HG02759 (cell line): ENCODE measurements at regions not wholly inside any gene's neighbourhood (a gene's known extent, or its start where the extent isn't known, plus 50 kb on each side); places are given as distances from the start of the nearest gene placed in this dataset.
"Not testable (repeated sequence)": the region's sequence is repeated elsewhere in the genome, so short reads cannot be mapped to it uniquely, and the experiment has no call there.

Source experiments
- ATAC-seq: cut with Tn5 transposase; IDR thresholded peaks from one replicate; pipeline ENCODE4 v1.9.1; 2021; ENCODE audit warnings: mild to moderate bottlenecking, moderate library complexity; ENCODE audit not compliant: unreplicated experiment

GRCh38 chr1:101366513-101367215 lies 129.8 kb downstream of the S1PR1 start:
- no peak for ATAC-seq

DNA sequence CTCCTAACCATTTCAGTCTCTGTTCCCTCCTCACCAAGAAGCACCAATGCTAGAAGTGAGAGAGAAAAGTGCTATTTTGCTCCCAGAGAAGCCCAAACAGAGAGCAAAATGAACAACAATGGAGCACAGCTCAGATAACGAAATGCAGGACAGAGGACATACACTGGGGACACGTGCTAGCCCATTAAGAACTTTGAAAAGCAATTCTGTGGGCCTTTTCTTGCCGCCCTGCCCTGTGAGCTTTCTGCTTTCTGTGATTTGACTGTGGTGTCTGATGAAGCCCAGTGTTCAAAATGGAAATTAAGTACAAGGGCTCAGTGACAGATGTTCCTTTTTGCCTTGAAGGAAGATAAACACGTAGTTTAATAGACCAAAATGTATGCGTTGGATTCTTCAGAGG lies 130.8 kb downstream of the S1PR1 start:
- no peak for ATAC-seq

- ATAC-seq = no peak
Measured at GRCh38 chr1:101370488-101370887, 133.7 kb downstream of the S1PR1 start.

DNA sequence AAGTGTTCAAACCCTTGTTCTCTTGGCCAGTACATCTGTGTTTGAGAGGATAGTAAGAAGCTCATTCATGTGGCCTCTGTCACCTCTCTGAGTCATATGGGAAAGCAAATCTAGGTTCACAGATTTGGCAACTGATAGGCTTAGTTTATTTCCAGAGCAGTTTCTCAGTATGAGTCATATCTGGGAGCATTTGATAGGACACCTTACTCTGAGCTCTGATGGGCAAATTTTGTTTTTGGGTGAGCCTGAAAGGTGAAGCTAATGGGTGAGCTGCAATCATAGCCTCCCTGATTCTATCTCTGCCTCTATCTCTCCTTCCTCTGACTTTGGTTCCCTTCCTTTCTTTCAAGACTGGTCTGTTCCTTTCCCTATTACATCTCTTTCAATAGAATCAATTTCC lies 134.4 kb downstream of the S1PR1 start:
- peak; percentile 98 for ATAC-seq

- ATAC-seq = no peak
Measured at GRCh38 chr1:101373570-101373969, 136.8 kb downstream of the S1PR1 start.

DNA sequence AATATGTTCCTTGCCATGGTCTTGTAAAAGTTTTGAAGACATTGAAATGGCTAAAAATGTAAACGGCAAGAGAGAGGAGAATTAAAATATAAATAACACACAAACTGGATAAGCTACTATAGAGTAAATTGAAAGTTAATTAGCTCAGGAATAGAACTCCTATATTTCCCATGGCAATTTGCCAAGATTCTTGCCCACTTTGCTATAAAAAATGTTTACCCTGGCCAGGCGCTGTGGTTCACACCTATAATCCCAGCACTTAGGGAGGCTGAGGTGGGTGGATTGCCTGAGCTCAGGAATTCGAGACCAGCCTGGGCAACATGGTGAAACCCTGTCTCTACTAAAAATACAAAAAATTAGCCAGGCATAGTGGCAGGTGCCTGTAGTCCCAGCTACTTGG lies 138.6 kb downstream of the S1PR1 start:
- not testable (repeated sequence) for ATAC-seq

DNA sequence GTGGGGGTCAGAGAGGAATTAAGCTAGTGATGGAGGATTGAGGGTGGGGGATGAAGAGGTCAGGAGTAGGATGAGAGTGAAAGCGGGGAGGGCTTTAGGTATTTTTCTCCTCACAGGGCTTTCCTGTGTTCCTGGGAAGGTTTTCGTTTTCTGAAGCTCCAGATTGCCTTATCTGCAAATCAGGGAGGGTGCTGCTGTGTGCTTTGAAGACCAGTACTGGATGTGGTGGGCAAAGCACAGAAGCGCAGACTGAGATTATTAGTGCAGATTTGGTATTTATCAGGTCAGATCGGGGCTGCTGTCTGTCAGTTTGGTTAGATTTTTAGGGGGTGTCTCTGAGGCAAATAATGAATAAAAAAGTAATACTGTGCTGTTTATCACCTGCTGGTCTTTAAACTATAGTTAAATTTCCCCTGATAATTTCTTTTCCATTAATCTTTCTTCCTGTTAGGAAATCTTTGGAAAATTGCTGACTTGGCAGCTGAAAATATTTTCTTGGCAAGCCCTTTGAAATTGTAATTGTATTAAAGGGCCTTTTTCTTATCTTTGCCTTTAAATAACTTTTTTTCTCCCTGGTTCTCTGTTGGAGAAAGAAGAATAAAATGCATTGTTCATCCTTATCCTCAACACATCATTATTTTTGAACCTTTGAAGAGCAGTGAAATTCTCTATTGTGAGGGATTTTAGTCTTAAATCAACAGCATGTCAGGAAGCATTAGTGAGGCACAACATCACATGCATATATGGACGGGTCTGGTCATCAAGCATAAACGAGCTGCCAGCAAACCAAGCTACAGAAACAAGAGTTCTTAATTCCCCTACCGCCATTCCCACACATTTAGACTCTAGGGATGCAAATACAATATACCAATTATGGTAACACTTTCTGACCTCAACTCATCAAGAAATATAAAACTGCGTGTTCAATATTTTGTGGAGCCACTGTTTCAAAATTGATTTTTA lies 139.6 kb downstream of the S1PR1 start:
- no peak for ATAC-seq

GRCh38 chr1:101377084-101377835 lies 140.4 kb downstream of the S1PR1 start:
- no peak for ATAC-seq

DNA sequence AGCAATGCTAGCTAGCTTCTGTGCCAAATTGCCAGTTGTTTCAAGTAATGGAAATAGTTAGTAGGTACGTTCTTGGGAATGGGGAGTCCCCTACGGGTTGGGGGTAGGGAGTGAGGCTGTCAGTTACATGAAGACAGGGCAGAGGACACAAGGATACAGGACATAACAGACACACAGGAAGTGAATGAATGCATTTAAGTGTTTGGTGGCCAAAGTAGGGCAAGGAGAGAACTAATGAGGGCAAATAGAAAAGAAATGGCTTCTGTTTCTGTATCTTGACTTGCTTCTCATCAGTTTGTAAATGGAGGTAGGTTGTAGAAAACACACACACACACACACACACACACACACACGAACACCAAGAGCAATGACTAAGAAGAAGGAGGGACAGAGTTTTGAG lies 142.2 kb downstream of the S1PR1 start:
- no peak for ATAC-seq

- ATAC-seq = peak; percentile 93
Measured at GRCh38 chr1:101379950-101380349, 143.1 kb downstream of the S1PR1 start.

DNA sequence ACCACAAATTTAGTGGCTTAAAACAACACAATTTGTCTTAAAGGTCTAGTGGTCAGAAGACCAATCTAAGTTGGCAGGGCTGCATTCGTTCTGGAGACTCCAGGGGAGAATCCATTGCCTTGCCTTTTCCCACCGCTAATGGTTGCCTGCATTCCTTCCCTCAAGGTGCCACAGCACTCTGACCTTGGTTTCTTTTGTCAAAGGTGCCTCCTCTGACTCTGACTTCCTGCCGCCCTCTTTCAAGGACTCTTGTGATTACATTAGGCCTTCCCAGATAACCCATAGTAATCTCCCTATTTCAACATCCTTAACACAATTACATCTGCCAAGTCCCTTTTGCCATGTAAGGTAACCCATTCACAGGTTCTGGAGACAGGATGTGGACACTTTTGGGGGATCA lies 145.3 kb downstream of the S1PR1 start:
- no peak for ATAC-seq

DNA sequence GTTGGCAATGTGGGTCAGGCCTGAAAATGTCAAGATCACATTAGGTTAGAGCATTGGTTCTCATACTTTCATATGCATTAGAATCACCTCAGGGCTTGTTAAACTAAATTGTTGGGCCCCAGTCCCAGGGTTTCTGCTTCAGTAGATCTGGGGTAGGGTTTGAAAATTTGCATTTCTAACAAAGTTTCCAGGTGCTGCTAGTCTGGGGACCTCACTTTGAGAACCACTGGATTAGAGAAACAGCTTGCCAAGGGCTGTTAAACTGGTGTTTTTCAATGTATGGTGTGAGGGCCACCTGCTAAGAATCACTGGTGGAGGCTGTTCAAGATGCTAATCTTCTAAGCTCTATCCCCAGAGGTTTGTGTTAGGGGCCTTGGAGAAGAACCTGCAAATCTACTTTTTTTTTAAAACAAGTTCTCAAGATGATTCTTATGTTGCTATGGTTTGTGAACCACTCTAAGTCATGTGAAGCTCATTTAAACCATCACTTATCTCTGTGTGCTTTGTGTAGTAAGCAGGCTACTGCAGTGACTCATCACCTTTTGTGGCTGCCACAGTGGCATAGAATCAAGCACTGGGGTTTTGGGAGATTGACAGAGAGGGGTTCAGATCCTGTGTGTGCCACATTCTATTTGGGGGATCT lies 152.2 kb downstream of the S1PR1 start:
- peak; percentile 91 for ATAC-seq

- ATAC-seq = peak; percentile 0
Measured at GRCh38 chr1:101389547-101389929, 152.7 kb downstream of the S1PR1 start.

DNA sequence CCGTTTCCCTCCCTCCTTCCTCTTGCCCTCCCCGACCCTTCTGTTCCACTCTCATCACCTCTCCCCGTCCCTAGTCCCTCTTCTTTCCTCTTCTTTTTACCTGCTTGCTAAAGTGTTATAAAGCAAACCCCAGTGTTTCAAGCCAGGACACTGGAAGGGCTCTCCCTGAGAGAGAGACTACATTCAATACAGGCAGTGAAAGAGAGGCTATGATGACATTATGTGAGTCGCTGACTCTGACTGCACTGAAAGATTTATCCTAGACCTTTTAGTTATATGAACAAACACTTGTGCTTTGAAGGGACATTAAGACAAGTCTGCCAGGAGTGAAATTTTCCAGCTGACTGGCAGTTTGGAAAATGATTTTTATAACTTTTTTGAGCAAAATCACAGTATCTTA lies 155.7 kb downstream of the S1PR1 start:
- ATAC-seq = no peak

DNA sequence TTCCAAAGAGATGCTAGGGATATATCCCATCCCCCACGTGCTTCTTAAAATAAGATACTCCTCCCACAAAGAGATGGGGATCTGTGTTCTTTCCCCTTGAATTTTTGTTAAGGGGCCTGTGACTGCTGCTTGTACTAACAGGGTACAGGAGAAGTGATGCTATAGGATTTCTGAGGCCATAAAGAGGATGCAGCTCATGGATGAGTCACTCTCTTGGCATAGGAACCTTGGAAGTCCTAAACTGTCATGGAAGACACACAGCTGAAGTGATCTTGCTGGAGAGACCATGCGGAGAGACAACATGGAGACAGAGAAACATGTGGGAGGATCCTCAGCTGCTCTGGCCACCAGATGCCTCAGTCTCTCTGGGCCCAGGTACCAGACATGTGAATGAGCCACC lies 157.2 kb downstream of the S1PR1 start:
- ATAC-seq = no peak

DNA sequence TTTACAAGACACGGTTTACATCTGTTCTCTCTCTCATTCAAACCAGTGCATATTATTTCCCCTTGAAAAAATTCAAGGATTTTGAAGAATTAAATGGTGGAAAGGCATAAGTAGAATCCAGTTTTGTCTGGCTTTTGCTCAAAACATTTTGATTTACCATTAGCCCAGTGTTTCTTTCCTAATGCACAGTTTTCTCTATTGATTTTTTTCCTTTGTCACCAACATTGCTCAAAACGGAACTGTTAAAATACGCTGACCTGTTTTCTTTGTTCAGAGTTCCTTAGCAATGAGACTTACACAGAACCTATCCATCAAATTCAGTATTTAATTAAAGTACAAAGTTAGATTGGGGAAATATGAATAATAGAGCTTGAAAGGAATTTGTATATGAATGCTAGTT lies 162.4 kb downstream of the S1PR1 start:
- ATAC-seq = no peak

DNA sequence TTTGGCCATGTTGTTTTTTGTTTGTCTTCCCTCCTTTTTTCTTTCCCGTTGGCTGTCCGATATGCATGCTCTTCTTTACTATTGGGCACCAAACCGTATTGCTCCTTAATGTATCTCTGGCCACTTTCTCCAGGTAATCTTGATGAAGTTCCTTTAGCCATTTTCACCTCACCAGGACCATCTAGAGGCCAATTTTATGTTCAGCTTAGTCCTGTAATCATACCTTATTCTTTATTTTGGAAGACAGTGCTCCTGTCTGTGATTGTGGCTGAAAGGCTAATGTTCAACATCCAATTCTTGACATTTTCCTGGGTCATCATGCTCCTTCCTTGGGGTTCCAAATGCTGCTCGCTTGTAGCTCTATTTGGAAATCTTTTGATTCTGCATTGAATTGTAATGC lies 169.5 kb downstream of the S1PR1 start:
- ATAC-seq = no peak

DNA sequence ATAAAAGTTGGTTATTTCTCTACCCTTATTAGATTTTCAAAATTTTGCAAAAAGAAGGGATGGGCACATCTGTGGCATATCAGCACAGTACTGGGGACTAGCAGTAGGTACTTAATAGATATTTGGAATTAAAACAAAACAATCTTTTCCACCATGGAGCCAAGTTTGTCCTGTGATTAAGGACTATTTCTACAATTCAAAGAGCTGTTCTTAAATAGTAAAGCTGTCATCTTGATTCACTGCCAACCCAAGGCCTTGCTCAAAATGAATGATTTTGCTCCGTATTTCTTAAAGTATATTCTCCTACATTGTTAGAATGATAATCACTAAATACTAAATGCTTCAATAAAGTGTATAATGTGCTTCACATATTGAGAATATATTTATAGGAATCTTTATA lies 169.9 kb downstream of the S1PR1 start:
- no peak for ATAC-seq

GRCh38 chr1:101407505-101408211 lies 170.8 kb downstream of the S1PR1 start:
- peak; percentile 71 for ATAC-seq
